Bronchial epithelial cell (primary cell): ENCODE measurements at regions not wholly inside any gene's neighbourhood (a gene's known extent, or its start where the extent isn't known, plus 50 kb on each side); places are given as distances from the start of the nearest gene placed in this dataset.

Experiments
- DNase-seq: peaks from one replicate; pipeline ENCODE4 v3.0.0-alpha.2; 2010; ENCODE audit warnings: low read depth
- FAIRE-seq: peaks from 2 replicates; lab custom pipeline; 2011; peaks lifted over from hg19 to GRCh38; lab: Jason Lieb, UNC
- H3K27me3 ChIP-seq: 2 replicates; pipeline ENCODE4 v1.5.1; 2011; ENCODE audit warnings: low read length; ENCODE audit not compliant: control insufficient read depth, insufficient read depth
- H3K36me3 ChIP-seq: 2 replicates; pipeline ENCODE4 v1.5.1; 2011; ENCODE audit warnings: low read length; ENCODE audit not compliant: control insufficient read depth, insufficient read depth
- H3K4me3 ChIP-seq: 2 replicates; pipeline ENCODE4 v1.5.1; 2011; ENCODE audit warnings: mild to moderate bottlenecking, low read depth, low read length, control low read depth
- TF ChIP-seq, protein P1 (sequence below): IDR thresholded peaks from 2 replicates; pipeline ENCODE4 v1.5.1; 2011; ENCODE audit warnings: mild to moderate bottlenecking, moderate library complexity, low read length, control low read depth, inconsistent platforms; ENCODE audit not compliant: insufficient read depth, severe bottlenecking

DNA sequence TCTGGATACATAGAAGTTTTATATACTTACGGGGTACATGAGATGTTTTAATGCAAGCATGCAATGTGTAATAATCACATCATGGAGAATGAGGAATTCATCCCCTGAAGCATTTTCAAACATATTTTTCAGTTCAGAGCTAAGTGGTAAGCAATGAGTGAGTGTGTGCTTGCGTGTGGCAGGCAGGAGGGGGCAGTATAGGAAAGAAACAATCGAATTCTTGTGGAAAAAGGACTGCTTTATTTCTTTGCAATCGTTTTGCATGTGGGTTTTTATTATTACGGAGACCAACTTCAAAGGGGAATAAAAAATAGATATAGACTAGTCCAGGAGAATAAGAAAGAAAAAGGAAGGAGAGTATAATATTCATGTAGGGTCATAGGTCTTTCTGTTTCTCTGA, 271.6 kb downstream of the CHL1 start:
- no peak overlapping the region for H3K4me3 ChIP-seq
- FAIRE-seq (no peak), DNase-seq (peak; percentile 8)
- no peaks in the 10 kb centered on the region for H3K36me3 ChIP-seq
- H3K27me3 ChIP-seq: no peaks in the 10 kb centered on the region
- TF ChIP-seq, protein P1, sequence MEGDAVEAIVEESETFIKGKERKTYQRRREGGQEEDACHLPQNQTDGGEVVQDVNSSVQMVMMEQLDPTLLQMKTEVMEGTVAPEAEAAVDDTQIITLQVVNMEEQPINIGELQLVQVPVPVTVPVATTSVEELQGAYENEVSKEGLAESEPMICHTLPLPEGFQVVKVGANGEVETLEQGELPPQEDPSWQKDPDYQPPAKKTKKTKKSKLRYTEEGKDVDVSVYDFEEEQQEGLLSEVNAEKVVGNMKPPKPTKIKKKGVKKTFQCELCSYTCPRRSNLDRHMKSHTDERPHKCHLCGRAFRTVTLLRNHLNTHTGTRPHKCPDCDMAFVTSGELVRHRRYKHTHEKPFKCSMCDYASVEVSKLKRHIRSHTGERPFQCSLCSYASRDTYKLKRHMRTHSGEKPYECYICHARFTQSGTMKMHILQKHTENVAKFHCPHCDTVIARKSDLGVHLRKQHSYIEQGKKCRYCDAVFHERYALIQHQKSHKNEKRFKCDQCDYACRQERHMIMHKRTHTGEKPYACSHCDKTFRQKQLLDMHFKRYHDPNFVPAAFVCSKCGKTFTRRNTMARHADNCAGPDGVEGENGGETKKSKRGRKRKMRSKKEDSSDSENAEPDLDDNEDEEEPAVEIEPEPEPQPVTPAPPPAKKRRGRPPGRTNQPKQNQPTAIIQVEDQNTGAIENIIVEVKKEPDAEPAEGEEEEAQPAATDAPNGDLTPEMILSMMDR: peak; percentile 53

DNA sequence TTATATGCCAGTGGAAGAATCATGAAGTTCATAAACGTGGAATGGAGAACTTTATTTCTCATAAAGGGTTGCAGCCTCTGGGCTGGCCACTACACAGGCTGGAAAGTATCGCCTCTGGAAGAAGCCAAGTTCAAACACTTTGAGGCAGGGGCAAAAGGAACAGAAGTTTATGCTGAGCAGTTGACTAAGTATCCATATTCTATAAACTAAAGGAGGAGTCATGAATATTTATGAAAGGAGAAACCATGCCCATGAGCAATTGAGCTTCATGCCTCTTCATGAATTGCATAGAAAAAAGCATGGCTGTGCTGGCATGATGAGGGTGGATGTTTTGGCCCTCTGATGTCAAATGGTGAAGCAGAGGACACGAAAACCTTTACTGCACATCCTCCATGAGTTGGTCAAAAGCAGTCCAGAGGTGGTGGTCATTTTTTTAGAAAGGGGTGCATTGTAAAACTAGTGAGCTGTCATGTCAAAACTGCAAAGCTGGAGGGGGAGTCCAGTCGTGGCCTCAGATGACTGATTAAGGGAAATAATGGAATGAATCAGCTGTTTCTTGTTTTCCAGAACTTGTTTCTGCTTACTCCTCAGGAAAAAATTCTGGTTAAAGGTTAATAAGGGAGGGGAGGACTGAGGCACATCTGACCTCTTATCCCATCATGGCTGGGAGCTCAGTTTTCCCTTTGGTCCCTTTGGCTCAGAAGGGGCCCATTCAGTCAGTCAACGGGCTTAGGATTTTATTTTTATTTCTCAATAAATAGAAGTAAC, 276.7 kb downstream of the CHL1 start:
- DNase-seq (peak; percentile 18), FAIRE-seq (no peak)
- H3K36me3 ChIP-seq: no peaks in the 10 kb centered on the region
- TF ChIP-seq, protein P1: no peak
- no peaks in the 10 kb centered on the region for H3K27me3 ChIP-seq
- H3K4me3 ChIP-seq: no peak overlapping the region

DNA sequence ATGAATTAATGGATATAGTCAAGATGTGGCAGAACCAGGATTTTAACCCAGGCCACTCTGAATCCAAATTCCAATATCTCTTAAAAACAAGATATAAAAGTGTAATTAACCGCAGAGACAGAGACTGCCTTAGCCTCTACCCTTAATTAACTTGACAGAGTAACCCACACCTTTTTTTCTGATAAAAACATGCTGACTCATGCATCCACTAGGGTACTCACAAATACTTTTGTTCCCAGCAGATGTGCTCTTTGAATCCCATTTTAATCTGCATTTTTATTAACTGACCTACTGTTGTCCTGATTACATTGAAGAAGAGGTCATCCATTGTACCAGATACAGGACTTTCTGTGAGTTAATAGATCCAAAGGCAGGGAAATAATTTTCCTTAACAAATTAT, 278.3 kb downstream of the CHL1 start:
- TF ChIP-seq, protein P1: no peak
- DNase-seq: no peak
- Histone ChIP-seq H3K36me3 (no peaks in the 10 kb centered on the region), H3K27me3 (no peaks in the 10 kb centered on the region), H3K4me3 (no peak overlapping the region)
- FAIRE-seq: no peak

DNA sequence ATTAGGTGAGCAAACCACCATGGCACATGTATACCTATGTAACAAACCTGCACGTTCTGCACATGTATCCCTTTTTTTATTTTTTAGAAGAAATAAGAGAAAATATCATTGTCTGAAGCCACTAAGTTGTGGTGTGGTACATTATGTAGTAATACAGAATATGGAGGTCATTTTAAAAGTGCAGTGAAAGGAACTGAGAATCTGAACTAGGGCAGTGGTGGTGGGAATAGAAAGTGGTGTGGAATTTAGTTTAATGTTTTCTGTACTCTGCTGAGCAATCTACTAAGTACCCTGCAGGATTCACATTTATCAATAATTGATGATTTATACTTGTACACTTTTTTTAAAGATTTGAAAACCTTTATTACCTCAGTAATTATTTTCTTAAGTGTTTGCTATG, 283.5 kb downstream of the CHL1 start:
- Histone ChIP-seq H3K36me3 (no peaks in the 10 kb centered on the region), H3K4me3 (no peak overlapping the region), H3K27me3 (no peaks in the 10 kb centered on the region)
- TF ChIP-seq, protein P1: no peak
- DNase-seq (no peak), FAIRE-seq (no peak)

DNA sequence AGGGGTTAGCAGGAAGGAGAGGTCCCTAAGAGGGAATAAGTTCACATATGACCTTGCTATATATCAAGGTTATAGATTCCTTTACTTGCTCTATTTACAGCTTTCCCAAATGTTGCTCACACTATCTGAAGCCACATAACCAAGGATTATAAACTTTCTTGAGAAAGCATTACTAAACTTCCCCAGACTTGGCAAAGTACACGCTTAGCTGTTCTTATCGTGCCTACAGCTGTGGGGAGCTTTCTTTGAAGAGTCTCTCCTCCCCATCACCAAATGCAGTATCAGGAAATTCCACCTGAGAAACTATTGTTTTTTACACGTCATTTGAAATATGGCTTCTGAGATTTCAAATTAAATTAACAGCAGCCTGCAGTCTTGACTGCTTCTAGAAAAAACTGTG, 284.5 kb downstream of the CHL1 start:
- DNase-seq (no peak), FAIRE-seq (no peak)
- Histone ChIP-seq H3K36me3 (no peaks in the 10 kb centered on the region), H3K27me3 (no peaks in the 10 kb centered on the region), H3K4me3 (no peak overlapping the region)
- TF ChIP-seq, protein P1: no peak

DNA sequence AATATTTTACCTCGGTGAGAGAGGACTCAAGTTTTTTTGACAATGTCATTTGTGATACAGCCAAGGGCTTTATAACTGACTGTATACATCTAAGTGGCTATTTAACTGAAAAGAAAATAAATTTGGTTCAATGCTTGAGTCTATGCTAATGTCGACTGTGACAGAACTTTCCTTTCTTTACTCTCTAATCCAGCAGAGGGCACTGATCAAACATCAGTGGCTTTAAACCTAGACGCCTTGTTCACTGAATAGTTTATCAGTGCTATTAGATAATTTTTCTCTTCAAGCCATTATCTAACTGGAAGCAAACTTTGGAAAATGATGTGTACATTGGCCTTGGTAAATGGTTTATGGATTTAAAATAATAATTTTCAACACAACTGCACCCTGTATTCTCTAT, 285.1 kb downstream of the CHL1 start:
- no peak overlapping the region for H3K4me3 ChIP-seq
- no peaks in the 10 kb centered on the region for H3K36me3 ChIP-seq
- FAIRE-seq (no peak), DNase-seq (peak; percentile 21)
- TF ChIP-seq, protein P1: peak; percentile 12
- H3K27me3 ChIP-seq: no peaks in the 10 kb centered on the region
